Activated naive CD4-positive, alpha-beta T cell treated with Interleukin-2 at 50 U/mL for 16 hours (primary cell): ENCODE measurements at regions not wholly inside any gene's neighbourhood (a gene's known extent, or its start where the extent isn't known, plus 50 kb on each side); places are given as distances from the start of the nearest gene placed in this dataset.

Experiments used
- DNase-seq: peaks from one replicate; pipeline ENCODE4 v3.0.0-alpha.2; 2020

DNA sequence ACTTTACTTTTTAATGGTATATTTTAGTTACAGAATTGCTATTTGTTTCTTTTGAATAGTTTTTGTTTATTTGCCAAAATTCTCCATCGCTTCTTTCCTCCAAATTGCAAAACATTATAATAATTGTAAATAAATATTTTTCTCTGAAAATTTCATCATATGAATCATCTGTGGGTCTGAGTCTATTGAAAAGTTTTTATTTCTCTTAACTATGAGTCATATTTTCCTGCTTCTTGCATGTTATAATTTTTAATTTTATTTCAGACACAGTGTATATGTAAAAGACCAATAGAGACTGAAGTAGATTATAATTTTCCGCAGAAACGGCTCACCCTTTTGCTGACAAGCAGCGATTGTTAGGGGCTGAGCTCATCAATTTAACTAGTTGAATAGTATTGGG, 279.1 kb upstream of the IL12B start:
- DNase-seq: no peak

DNA sequence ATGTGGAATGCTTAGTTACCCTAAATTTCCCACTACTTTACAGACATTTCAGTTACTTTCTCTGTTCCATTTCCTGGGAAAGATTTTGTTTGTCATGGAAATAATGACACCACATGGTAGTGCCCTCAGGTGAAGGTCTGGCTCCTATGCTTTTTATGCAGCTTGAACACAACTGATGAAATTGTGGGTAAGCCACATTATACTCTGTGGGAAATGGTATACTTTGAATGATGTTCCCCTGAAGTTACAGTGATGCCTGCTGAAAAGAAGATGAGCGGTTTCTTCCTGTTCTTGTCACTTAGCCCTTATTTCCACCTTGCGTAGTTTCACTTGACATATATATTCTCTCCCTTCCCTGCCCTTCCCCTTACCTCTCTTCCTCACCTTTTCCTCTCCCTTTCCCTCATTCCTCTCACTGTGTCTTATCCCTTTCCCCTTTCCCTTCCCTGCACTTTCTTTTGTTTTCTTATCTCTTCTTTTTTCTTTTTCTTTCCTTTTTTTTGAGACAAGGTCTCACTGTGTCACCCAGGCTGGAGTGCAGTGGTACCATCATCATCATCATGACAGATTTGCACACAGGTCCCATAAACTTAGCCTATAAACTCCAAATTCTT, 280.8 kb upstream of the IL12B start:
- DNase-seq: no peak

DNA sequence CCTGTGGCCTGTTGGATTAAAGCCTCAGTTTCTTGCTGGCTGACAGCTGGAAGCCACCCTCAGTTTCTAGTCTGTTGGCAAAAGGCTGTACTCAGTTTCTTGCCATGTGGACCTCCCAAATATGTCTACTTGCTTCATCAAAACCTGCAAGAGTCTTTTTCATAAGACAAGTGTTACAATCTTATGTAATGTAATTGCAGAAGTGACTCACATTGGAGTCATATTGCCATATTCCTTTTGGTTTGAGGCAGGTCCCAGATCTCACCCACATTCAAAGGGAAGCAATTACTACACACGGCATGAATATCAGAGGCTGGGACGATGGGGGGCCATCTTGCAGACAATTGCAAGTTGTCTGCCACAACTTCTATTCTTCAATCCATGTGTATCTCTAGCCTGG, 286.7 kb upstream of the IL12B start:
- no peak for DNase-seq

DNA sequence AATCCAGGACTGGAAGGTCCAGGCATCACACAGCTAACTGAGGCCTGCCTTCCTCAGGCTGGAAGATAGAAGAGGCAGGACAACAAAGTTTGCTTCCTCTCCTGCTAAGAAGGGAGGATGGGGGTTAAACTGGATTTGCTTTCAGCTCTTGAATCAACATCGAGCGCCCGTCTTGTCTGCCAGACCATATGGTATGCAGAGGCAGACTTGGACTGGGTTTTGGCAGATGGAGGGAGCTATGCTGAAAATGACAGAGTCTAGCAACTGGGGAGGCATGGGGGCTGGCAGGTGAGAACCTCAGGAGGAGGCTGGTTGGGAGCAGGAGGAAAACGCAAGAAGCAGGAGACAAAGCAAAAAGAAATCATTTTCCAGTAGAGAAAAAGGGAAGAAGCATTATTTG, 289.5 kb upstream of the IL12B start:
- no peak for DNase-seq

DNA sequence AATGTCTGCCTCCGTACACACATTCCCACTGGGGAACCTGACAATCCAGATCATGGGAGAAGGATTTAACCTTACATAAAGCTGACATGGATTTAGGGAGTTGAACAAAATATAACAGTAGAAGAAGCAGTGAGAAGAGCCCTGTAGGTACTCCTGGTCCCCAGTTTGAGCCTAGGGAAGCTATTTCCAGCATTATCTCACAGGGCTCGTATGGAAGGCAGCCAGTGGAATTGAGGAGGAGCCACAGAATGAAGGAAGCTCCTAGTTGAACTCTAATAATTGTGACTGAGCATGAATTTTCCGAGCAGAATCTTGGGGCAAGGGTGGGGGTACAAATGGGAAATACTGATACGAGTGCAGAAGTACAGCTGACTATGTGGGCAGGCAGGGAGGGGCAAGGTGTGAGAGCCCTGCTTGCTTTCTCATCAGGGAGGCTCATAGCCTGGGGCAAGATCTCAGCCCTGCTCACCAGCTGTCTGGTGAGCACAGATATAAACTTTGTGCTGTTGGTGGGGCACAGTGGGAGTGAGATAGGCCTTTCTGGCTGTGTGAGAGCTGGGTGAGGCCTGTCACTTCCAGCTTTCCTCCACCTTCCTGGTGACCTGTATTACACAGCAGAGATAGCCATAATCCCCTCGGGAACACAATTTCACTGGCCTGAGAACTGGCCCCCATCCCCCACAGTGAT, 290.7 kb upstream of the IL12B start:
- no peak for DNase-seq

DNA sequence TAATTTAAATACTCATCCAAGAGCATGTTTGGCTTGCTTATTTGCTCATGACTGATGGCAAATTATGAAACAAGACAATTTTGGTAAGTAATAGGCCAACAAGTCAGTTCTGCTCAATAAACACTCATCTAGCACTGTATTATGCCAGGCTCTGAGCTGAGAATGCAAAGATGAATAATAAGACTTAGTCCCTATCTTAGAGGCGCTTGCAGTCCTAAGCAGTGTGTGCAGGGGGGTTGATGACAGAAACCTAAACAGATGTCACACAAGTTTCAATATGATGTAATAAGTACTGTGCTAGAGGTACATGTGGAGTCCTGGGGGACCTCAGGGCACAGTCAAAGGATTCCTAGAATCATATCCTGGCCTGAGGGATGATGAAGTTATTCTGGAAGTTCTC, 287.6 kb upstream of the ADRA1B start:
- no peak for DNase-seq

DNA sequence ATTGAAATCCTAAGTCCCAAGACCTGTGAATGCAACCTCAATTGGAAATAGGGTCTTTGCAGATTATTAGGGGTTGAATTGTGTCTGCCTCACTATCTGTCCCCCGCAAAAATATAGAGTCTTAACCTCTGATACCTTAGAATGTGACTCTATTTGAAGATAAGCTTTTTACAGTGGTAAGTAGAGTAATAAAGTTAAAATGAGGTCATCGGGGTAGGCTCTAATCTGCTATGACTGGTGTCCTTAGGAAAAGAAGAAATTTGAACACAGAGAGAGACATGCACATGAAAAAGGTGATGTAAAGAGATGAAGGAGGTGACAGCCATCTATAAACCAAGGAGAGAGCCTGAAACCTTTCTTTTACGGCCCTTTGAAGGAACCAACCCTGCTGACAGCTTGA, 287.1 kb upstream of the ADRA1B start:
- DNase-seq: no peak

DNA sequence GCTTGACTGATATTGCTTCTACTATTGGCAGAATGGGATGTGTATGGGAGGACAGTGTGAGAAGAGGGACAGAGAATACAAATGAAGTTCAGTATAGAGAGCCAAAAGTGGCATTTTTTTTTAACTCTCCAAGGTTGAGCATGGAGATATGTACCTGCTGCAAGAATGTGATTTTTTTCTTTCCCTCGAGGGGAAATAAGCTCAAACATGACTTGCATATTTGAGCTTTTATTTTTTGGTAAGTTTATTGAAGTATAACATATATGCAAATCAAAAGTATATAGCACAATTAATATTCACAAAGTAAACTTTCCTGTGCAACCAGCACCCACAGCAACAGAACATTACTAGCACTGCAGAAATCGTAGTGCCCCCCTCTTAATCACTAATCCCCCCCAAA, 285.7 kb upstream of the ADRA1B start:
- DNase-seq: no peak

DNA sequence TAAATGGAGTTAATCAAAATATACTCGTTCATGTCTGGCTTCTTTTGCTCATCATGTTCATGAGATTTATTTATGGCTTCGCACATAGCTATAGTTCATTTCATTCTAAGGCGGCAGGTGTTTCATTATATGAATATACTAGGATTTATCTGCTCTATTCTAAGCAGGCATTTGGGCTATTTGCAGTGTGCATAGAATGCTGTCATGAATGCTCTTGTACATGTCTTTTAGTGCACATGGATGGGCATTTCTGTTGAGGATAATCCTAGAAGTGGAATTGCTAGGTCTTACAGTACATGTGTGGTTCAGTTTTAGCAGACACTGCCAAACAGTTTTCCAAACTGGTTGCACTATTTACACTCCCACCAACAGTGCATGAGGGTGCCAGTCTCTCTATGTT, 285.3 kb upstream of the ADRA1B start:
- DNase-seq: no peak

DNA sequence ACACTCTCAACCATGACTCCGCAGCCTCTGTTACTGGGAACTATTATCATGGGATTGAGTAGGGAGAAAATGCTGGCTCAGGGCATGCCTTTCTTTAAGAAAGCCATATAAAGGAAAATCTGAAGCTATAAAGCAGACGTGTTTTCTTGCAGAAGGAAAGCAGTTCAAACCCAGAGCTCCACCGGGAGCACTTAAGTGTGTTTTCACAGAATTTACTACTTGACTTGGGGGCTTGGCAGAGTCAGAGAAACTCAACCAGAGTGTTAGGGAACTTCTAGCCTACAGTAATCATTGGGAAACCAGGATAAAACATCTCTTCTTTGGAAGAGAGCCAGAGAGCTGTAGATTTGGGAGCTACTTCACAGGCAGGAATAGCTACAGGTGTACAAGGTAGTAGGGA, 283.4 kb upstream of the ADRA1B start:
- no peak for DNase-seq

DNA sequence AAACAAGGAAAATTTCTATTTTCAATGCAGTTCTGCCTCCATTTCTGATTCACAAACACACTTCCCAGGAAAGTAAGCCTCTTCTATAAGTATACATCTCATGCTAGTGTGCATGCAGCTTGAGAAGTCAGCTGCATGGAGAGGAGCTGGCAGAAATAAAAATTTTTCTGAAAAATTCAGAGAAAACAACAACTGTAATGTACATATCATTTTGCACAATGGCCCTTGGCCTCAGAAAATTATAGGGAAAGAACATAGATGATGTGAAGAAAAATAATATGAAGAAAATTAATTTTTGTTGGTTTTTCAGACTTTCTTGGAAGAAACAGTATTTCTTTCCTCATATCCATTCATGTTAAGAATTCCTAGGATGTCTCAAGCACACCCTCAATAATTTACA, 277.8 kb upstream of the ADRA1B start:
- no peak for DNase-seq

DNA sequence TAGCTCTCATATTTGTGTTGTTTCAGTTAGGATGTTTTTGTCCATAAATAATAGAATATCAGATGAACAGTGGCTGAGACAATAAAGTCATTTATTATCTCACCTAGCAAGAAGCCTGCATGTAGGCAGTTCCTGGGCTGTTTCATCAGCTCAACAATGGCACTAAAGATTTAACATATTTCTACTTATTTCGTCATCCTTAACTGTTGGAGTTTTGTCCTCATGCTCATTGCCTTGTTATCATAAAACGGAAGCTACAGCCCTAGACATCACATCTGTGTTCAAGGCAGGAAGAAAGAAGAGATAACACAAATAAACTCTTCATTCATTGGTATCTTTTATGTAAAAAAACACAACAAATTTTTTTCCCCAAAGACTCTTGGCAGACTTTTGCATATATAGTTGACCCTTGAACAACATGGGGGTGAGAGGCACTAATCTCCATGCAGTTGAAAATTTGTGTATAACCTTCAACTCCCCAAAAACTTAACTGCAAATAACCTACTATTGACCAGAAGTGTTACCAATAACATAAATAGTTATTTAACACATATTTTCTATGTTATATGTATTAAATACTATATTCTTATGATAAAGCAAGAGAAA, 277.2 kb upstream of the ADRA1B start:
- no peak for DNase-seq

DNA sequence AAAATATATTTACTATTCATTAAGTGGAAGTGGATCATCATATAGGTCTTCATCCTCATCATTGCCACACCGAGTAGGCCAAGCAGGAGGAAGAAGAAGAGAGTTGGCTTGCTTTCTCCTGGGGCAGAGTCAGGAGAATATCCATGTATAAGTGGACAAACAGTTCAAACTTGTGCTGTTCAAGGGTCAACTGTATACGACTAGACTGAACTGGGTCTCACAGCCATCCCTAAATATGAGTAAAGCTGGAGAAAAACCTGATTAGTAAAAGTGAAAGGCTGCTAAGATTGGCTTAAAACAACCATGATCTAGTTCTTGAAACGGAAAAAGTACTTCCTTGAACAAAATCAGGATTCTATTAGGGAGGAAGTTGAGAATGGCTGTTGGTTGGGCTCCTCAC, 276.7 kb upstream of the ADRA1B start:
- DNase-seq: no peak

DNA sequence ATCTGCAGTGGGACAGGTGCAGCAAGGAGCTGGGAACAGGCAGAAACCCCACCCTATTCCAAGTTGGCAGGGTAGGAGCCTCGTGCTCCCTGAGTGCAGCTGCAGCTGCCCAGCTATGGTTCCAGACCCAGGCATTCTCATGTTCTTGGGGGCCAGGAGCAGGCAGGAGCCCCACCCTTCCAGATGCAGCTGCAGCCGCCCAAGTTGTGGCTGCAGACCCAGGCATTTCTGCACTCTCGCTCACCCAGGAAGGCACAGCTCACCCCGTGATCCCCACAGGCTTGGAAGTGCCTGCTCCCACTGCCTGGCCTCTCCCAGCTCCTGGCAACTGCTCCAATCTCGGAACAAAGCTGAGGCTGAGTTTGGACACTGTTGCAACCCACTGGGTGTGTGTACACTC, 275.8 kb upstream of the ADRA1B start:
- no peak for DNase-seq

DNA sequence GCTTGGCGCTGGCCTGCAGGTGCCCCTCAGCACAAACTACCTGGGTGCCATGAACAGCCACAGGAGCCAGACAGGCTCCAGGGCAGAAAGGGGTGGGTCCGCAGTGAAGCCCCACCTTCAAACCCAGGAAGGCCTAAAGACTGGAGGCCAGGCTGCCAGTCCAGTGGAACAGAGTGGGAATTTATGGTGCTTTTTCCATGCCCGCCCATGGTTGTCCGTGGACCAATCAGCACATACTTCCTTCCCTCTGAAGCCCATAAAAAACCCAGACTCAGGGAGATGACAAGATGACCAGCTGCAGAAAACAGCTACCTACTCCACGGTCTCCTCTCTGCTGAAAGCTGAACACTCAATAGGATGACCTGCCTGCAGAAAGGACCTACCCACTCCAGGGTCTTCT, 275.4 kb upstream of the ADRA1B start:
- DNase-seq: no peak

DNA sequence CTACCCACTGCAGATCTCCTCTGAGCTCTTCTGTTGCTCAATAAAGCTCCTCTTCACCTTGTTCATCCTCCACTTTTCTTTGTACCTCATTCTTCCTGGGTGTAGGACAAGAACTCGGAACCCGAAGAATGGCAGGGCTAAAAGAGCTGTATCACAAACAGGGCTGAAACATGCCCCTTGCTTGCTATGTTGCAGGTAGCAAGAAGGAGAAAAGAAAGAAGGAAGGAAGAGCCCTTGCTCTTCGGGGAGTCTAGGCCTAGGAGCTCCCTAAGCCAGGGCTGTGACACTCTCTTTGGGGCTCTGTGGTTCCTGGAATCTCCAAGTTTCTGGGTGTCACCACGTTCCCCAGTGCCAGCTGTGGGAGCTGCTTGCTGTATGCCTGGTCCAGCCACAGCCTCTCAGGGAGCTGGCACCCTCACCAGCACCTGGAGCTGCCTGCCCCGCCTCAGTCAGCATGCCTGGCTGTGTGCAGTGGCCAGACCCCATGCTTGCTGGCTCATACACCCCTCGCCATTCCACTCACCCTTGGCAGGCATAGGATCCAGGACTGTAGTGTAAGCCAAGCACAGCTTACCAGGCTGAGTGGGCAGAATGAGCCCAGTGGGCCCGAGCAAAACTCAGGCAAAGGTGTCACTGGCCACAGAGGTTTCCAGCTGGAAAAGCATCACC, 274.8 kb upstream of the ADRA1B start:
- no peak for DNase-seq

DNA sequence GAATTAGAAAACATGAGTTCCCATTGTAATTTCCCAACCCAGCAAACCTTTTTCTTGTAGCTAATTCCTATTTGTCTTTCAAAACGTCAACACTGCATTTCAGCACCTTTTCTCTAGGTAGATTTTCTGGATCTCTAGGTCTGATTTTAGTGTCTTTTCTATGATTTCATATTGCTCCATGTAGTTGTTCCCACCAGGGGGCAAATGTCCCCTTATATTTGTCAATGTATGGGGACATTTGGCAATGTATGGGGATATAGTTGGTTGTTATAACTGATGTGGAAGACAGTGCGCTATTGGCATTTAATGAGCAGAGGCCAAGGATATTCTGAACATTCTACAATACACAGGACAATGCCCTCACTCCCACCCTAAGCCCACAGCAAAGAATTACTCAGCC, 273.9 kb upstream of the ADRA1B start:
- DNase-seq: no peak

DNA sequence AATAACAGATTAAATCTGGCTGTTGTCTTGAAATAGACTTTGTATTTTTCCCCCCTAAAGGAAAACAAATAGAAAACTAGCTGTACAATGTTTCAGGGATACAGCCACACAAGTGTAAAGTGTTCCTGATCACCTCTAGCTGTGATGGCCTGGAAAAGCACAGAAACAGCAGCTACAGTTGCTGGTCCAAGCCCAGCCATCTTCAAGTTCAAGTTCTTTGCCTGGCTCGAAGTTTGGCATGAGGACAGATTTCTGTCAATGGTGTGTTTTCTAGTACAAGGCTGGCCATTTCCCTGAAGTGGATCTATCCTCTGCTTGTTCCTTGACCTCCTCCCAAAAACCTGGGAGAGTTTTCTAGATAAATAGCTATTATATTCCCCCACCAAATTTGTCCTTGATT, 272.2 kb upstream of the ADRA1B start:
- no peak for DNase-seq

DNA sequence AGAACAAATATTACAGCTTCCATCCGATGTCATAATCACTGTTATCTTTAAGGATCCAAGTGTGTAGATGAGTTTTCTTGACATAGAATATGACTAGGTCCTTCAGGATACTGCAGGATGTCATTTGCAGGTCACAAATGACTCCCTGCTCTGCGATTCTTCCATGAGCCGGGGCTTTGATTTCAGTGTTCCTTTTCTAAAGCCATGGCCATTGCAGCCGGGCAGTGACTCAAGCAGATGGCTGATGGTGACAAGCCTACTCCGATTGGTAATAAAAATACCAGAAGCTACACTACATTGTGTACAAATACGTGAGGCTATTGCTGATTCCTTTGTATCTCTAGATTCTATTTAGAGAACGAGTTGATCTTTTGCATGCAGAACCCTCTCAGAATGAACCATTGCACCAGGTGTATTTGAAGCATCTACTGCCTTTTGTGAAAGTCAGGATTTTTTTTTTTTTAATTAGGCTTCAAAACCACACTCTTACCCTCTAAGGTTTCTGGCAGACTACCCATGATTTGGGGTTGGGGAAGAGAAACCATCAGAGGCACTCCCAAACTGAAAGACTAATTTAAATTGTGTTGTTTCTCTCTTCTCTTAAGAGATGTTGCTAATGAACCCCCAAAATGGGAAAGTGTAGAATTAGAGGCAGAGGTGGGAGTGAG, 271.0 kb upstream of the ADRA1B start:
- DNase-seq: no peak

DNA sequence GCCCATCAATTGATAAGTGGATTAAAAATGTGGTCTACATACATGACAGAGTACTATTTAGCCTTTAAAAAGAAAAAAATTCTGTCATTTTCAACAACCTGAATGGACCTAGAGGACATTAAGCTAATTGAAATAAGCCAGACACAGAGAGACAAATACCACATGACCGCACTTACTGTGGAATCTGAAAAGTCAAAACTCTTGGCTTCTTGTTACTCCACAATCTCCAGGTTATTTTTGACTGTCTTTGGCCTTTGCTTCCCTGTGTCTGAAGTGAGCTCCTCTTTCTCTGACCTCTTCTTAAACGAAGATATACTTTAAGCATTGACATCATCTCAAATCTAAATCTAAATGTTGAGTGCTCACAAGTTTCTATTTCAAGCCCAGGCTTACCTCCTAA, 265.5 kb upstream of the ADRA1B start:
- no peak for DNase-seq

DNA sequence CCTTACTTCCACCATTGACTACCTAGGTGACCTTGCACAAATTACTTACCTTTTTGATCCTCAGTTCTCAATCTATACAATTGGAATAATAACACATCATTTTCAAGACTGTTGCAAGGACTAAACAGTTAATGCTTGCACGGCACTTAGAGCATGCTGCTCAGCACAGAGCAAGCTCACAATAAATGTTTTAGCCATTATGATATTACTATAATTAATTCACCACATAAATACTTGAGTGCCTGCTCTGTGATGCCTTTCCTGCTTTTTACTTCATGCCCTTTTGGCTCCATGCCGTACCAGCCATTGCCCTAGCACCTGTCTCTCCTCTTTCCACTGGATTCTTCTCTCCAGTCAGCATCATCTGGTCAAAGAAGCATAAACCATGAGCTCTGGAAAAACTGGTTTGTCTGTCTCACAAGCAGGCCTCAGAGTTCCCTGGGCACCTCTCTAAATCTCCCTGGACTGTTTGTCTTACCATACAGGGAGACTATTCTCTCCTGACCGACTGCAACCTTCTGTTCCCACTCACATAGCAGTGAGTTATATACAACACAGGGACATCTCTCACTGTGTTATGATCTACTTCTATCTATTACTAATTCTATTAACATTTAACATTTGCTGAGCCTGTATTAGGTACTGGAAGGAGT, 260.4 kb upstream of the ADRA1B start:
- no peak for DNase-seq

DNA sequence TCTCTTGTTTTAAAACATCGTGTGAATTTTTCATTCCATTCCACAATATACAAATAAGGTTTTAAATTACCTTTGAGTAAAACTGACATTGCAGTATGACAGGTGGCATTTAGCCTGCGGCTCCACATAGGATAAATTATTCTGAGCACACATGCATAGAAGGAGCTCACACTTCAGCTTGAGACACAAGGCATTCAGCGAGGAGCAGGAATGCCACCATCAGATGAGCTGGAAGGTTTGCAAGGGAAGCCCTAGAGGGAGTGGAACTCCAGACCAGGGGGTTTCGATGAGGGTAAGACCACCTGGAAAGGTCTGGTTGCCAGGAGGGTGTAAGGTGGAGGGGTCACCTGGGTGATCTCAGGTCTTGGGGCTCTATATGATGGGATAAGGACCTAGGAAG, 259.0 kb upstream of the ADRA1B start:
- no peak for DNase-seq

DNA sequence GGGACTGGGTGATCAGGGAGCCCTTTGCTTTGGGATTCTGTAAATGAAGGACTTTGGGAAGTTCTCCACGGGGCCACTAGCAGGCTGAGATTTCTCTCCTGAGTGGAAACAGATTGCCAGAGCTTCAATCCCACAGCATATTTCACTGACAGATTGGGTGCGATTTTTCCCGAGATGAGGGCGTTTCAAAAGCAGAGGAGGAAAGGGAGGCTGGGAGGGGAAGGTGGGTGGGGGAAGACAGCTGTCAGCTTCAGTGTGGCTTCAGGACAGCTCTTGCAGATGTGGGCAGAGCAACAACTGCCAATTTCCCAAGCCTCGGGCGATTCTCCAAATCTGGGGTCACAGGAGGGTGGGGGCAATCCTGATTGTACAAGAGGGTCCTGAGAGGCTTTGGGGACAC, 258.5 kb upstream of the ADRA1B start:
- no peak for DNase-seq
